Ascending aorta (tissue), 2 donors: ENCODE measurements at regions not wholly inside any gene's neighbourhood (a gene's known extent, or its start where the extent isn't known, plus 50 kb on each side); places are given as distances from the start of the nearest gene placed in this dataset.
"Not testable (repeated sequence)": the region's sequence is repeated elsewhere in the genome, so short reads cannot be mapped to it uniquely, and the experiment has no call there.

ENCODE experiments used
- DNase-seq, 2 donors: peaks; one replicate each; pipeline ENCODE4 v3.0.0-alpha.2; 2019; ENCODE audit warnings: low spot score in 2 of 2
- H3K27ac ChIP-seq, 2 donors: fragments of 200-600 bp; sonication (generic); one replicate each; pipeline ENCODE4 v1.5.1; 2016 to 2017; ENCODE audit warnings: mild to moderate bottlenecking in 1 of 2
- H3K27me3 ChIP-seq: fragments of 200-600 bp; sonication (generic); one replicate; pipeline ENCODE4 v1.5.1; 2017
- H3K36me3 ChIP-seq, 2 donors: fragments of 200-600 bp; sonication (generic); one replicate each; pipeline ENCODE4 v1.5.1; 2016
- H3K4me1 ChIP-seq, 2 donors: fragments of 200-600 bp; sonication (generic); one replicate each; pipeline ENCODE4 v1.5.1; 2016 to 2017; ENCODE audit warnings: mild to moderate bottlenecking in 1 of 2
- H3K4me3 ChIP-seq, 2 donors: fragments of 200-600 bp; sonication (generic); one replicate each; pipeline ENCODE4 v1.5.1; 2016 to 2017; ENCODE audit warnings: mild to moderate bottlenecking in 1 of 2
- H3K9me3 ChIP-seq, 2 donors: fragments of 200-600 bp; sonication (generic); one replicate each; pipeline ENCODE4 v1.5.1; 2016
- intact Hi-C: fragments of 100-400 bp; cut with DNase I; formaldehyde crosslinking; loops from one replicate; pipeline ENCODE4 v1.15.1; 2023
- TF ChIP-seq, protein P1 (sequence below), 3 experiments: fragments of 200-600 bp in 2 of 3; fragments of 450-650 bp in 1 of 3; sonication (generic) in 2 of 3; IDR thresholded peaks; one replicate each; pipeline ENCODE4 v1.5.1; 2016 to 2019; ENCODE audit warnings: antibody characterized with exemption in 3 of 3, mild to moderate bottlenecking in 1 of 3, moderate library complexity in 1 of 3

DNA sequence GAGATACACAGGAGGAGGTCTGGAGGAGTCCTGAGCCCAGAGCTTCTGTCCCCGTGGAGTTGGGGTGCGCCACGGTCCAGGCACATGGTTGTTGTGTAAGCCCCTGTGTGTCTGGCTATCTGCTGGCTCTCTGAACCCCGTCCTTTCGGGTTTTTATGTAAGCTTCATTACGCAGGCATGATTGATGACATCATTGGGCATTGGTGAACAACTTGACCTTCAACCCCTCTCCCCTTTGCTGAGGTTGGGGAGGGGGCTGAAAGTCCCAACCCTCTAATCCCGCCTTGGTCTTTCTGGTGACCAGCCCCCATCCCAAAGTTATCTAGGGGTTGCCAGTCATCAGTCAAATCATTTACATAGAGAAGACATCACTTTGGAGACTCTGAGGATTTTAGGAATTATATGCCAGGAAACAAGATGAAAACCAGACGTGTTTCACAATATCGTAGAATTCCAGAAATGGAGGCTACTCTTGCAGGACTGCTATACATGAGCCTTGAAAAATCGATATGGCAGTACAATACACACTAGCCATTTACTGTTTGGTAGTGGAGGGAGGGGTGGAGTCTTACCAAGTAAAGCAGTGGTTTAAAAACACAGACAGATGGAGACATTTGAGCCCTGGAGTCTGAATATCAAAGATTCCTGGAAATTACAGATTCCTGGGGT is 69.8 kb upstream of the SCAF4 start:
- Histone ChIP-seq H3K9me3 (no peaks in the 10 kb centered on the region), H3K36me3 (no peaks in the 10 kb centered on the region), H3K4me3 (no peak overlapping the region), H3K27ac (no peak overlapping the region), H3K4me1 (no peaks in the 10 kb centered on the region), H3K27me3 (no peaks in the 10 kb centered on the region)
- intact Hi-C loops: no loop called here
- TF ChIP-seq, protein P1, sequence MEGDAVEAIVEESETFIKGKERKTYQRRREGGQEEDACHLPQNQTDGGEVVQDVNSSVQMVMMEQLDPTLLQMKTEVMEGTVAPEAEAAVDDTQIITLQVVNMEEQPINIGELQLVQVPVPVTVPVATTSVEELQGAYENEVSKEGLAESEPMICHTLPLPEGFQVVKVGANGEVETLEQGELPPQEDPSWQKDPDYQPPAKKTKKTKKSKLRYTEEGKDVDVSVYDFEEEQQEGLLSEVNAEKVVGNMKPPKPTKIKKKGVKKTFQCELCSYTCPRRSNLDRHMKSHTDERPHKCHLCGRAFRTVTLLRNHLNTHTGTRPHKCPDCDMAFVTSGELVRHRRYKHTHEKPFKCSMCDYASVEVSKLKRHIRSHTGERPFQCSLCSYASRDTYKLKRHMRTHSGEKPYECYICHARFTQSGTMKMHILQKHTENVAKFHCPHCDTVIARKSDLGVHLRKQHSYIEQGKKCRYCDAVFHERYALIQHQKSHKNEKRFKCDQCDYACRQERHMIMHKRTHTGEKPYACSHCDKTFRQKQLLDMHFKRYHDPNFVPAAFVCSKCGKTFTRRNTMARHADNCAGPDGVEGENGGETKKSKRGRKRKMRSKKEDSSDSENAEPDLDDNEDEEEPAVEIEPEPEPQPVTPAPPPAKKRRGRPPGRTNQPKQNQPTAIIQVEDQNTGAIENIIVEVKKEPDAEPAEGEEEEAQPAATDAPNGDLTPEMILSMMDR (IDR thresholded peaks at IDR 0.05): no peak
- DNase-seq: no peak

DNA sequence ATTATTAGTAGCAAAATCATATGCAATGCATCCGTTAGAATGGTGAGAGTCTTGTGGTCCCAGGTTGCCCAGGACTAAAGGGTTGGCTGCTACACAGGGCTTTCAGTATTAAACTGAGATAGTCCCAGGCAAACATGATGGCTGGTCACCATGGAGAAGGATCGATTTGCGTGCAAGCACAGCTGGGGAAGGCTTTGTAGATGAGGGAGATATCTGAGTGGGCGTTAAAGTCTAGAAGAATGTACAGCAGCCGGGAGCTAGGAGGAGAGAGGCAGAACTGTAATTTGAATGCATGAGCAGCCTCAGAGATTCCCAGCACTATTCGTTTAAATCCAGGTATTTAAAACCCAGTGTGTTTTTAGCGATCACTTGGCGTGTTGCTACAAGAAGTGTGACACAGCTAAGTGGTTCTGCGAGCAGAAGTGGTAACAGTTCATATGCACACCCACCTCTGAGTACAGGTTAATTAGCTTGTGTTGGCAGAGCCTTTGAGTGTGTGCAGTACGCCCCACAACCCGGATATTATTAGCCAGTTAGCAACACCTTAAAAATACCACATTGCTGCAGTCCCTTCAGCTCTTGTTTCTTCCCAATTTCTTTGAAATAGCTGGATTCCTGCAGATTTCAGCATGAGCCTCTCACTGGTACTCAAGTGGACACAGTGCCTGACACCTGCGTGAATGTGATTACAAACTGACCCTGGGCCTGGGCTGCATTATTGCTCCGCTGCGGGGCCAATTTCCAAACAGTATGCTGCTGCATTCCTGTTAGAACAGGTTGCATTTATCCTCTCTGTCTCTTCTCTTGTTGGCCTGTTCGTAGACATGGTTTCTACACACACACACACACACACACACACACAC is 67.2 kb upstream of the SCAF4 start:
- intact Hi-C loops: no loop called here
- no peaks in the 10 kb centered on the region for H3K36me3 ChIP-seq
- DNase-seq: no peak
- H3K4me1 ChIP-seq: no peaks in the 10 kb centered on the region
- H3K4me3 ChIP-seq: no peak overlapping the region
- H3K27ac ChIP-seq: no peak overlapping the region
- no peaks in the 10 kb centered on the region for H3K27me3 ChIP-seq
- TF ChIP-seq, protein P1 (IDR thresholded peaks at IDR 0.05): no peak
- H3K9me3 ChIP-seq: no peaks in the 10 kb centered on the region

DNA sequence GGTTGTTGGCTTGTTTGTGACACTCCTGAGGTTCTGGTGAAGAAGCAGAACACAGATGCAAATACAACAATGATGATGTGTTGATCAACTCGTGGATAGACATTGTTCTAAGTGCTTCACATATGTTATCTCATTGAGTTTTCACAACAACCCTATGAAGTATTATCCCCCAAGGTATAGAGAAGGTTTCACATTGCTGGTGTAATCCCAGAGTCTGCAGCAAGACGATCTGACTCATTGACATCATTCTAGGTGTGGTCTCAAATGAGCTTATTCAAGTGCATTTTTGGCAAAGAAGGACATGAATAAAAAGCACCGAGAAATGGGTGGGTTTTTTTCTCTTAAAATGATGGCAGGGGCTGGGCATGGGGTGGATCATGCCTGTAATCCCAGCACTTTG is 64.1 kb upstream of the SCAF4 start:
- TF ChIP-seq, protein P1 (IDR thresholded peaks at IDR 0.05): no peak
- no peaks in the 10 kb centered on the region for H3K9me3 ChIP-seq
- no peaks in the 10 kb centered on the region for H3K36me3 ChIP-seq
- intact Hi-C loops: no loop called here
- H3K4me1 ChIP-seq: no peaks in the 10 kb centered on the region
- no peak for DNase-seq
- H3K4me3 ChIP-seq: no peak overlapping the region
- no peaks in the 10 kb centered on the region for H3K27me3 ChIP-seq
- H3K27ac ChIP-seq: no peak overlapping the region

DNA sequence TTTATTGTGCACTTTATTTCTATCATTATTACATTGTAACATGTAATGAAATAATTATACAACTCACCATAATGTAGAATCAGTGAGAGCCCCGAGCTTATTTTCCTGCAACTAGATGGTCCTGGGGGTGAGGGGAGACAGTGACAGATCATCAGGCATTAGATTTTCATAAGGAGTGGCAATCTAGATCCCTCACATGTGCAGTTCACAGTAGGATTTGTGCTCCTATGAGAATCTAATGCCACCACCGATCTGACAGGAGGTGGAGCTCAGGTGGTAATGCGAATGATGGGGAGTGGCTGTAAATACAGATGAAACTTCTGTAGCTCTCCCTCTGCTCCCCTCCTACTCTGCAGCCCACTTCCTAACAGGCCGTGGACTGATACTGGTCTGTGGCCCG is 58.5 kb upstream of the SCAF4 start:
- DNase-seq, H3K36me3 ChIP-seq, H3K27me3 ChIP-seq, H3K27ac ChIP-seq, intact Hi-C loops, H3K4me3 ChIP-seq, H3K4me1 ChIP-seq, H3K9me3 ChIP-seq: not testable (repeated sequence)

DNA sequence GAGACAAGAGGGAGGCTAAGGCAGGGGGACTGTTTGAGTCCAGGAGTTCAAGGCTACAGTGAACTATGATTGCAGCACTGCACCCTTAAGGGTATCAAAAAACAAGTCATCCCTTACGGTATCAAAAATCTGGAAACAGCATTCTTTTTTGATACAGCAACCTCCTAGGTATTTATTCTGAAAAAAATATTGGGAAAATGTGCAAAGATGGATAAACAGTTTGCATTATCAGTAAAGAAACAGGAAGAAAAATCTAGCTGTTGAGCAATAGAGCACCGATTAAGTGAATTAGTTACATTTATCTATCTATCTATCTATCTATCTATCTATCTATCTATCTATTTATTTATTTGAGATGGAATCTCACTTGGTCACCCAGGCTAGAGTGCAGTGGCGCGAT is 56.7 kb upstream of the SCAF4 start:
- TF ChIP-seq, protein P1 (IDR thresholded peaks at IDR 0.05): no peak
- H3K27me3 ChIP-seq: no peaks in the 10 kb centered on the region
- H3K4me3 ChIP-seq: no peak overlapping the region
- H3K4me1 ChIP-seq: no peaks in the 10 kb centered on the region
- intact Hi-C loops: loop anchor here (5.0 kb wide), 1 partner anchor 469 kb away; no protein-coding TSS in a partner anchor
- H3K9me3 ChIP-seq: no peaks in the 10 kb centered on the region
- H3K27ac ChIP-seq: no peak overlapping the region
- H3K36me3 ChIP-seq: no peaks in the 10 kb centered on the region
- no peak for DNase-seq

DNA sequence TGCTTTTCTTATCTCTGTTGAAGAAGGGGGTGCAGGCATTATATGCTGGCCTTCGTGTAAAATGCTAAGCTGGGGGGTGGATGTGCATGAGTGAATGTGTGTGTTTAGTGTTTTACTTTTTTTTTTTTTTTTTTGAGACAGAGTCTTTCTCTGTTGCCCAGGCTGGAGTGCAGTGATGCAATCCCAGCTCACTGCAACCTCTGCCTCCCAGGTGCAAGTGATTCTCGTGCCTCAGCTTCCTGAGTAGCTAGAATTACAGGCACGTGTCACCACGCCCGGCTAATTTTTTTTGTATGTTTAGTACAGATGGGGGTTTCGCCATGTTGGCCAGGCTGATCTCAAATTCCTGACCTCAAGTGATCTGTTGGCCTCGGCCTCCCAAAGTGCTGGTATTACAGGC is 55.8 kb upstream of the SCAF4 start:
- not testable (repeated sequence) for H3K27ac ChIP-seq, H3K4me3 ChIP-seq, H3K36me3 ChIP-seq, H3K27me3 ChIP-seq, DNase-seq, H3K4me1 ChIP-seq, H3K9me3 ChIP-seq
- intact Hi-C loops: loop anchor here (5.0 kb wide), 1 partner anchor 470 kb away; no protein-coding TSS in a partner anchor
